GM13977 (cell line): ENCODE measurements at regions not wholly inside any gene's neighbourhood (a gene's known extent, or its start where the extent isn't known, plus 50 kb on each side); places are given as distances from the start of the nearest gene placed in this dataset.

Experiments used
- DNase-seq: peaks from one replicate; pipeline ENCODE4 v3.0.0; 2012; ENCODE audit warnings: low spot score
- CTCF ChIP-seq: IDR thresholded peaks from 2 replicates; pipeline ENCODE4 v1.5.1; 2012; ENCODE audit warnings: mild to moderate bottlenecking, control low read depth; ENCODE audit not compliant: insufficient read depth; ENCODE audit errors: extremely low read depth, missing control alignments
- in situ Hi-C: fragments of 300-500 bp; cut with MboI; formaldehyde crosslinking; loops from one replicate; pipeline ENCODE4 v1.12.0; 2022; ENCODE audit warnings: low sequenced_read_pairs, low pct_unique_long_range_greater_than_20kb, mixed read lengths, inconsistent platforms; ENCODE audit not compliant: unreplicated experiment

GRCh38 chr12:89258240-89258969 lies 93.9 kb downstream of the DUSP6 start:
- DNase-seq: no peak
- in situ Hi-C loops: no loop called here
- no peak for TF ChIP-seq CTCF

DNA sequence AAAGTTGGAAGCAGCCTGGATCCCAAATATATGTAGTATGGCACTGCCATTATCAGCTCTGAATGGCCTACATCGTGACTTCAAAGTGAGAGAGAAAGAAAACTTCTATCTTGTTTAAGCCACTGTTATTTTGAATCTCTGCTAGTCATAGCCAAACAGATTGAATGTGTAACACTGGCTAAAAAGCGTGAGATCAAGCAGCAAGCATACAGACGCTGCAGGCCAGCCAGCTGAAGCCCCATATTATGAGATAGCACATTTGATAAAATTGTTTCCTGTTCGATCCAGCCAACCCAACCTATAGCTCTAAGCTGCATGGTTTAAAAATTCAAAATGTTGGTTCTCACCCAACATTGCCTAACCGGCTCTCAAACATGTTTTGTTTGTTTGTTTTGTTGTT lies 95.0 kb downstream of the DUSP6 start:
- no peak for TF ChIP-seq CTCF
- DNase-seq: no peak
- in situ Hi-C loops: no loop called here

DNA sequence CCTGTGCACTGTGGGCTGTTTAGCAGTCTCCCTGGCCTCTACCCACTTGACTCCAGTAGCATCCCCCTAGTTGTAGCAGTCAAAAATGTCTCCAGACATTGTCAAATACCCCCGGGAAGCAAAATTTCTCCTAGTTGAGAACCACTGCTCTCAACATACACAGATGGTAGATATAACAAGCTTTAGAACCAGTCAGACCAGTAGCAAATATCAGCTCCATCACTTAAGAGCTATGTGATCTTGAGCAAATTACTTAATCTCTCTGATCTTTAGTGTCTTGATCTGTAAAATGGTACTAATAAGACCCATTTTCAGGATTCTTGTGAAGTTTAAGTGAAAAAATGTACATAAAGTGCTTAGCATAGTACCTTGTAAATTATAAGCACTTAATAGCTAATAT lies 96.2 kb downstream of the DUSP6 start:
- no peak for DNase-seq
- no peak for TF ChIP-seq CTCF
- in situ Hi-C loops: no loop called here

DNA sequence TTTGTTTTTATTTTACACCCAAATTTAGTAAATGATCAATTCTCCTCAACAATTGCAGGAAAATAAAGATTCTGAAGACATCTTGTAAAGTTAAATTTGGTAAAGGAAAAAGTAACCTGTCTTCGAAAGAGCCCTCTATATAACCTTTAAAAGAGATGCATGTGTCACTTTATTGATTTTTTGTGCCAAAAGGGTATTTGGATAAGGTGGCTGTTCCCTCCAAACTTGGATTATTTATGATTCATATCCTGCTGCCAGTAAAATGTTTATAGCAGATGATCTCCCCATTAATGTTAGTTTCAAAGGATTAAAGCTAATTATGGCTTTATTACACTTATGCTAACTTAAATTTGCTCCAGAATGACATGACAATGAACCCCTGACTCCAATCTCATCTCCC lies 98.8 kb downstream of the DUSP6 start:
- TF ChIP-seq CTCF: no peak
- no peak for DNase-seq
- in situ Hi-C loops: no loop called here

DNA sequence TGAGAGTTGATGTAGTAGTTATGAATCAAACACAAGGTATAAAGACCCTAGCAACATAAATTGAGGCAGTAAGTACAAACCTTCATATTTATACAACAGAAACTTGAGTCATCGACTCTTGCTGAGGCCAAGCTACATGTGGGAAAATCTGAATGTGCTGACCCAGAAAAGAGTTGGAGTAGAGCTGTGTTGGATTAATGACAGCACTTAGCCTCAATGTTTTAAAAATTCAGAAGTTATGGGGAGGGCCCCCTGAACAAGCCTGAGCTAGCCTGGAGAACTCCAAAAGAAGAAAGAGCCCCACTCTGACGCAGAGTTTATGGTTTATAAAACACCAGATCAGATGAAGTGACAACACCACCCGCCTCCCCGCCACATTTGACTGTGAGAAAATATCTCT lies 100.0 kb downstream of the DUSP6 start:
- DNase-seq: no peak
- TF ChIP-seq CTCF: no peak
- in situ Hi-C loops: no loop called here

GRCh38 chr12:89251342-89252271 lies 100.7 kb downstream of the DUSP6 start:
- no peak for TF ChIP-seq CTCF
- in situ Hi-C loops: no loop called here
- no peak for DNase-seq
